ENCODE measurements at regions not wholly inside any gene's neighbourhood (a gene's known extent, or its start where the extent isn't known, plus 50 kb on each side); places are given as distances from the start of the nearest gene placed in this dataset.

DNA sequence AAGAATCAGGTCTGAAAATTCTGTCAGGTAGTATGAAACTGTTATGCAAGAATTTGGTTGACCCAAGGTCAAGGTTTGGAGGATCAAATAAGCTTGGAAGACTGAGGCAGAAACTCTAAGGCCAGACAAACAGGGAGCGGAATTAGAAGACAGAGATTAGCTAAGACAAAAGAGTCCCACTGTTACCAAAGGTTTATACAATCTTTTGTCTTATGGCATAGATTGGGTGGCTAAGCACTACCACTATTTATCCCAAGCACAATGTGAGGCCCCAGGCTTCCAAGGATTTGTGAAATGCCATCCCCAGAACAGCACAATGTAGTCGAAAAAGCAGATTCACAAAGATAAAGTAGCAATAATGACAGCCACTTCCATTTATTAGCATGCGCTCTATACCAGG is 311.2 kb downstream of the SEC23A start:
- H3K27me3 ChIP-seq (ENCODE audit: control insufficient read depth, insufficient read depth, low read length): no peaks in the 10 kb centered on the region
- no peak for ATAC-seq
- DNase-seq (ENCODE audit: low read depth, low spot score): no peak
- no peaks in the 10 kb centered on the region for H3K9me3 ChIP-seq (ENCODE audit: control insufficient read depth, insufficient read depth, low read depth, low read length)
- BruUV-seq (replicated peaks): no TSS peak
- intact Hi-C loops (cut with micrococcal nuclease; ENCODE audit: unreplicated experiment) (no loop called here), in situ Hi-C loops (cut with HindIII; ENCODE audit: low pct_unique_long_range_greater_than_20kb, low sequenced_read_pairs) (no loop called here)
- no peaks in the 10 kb centered on the region for H3K36me3 ChIP-seq (ENCODE audit: control insufficient read depth, insufficient read depth, low read length)
- ChIA-PET CTCF (no interaction called here), POLR2A (no interaction called here)
- no peak for TF ChIP-seq SIN3A (IDR thresholded peaks at IDR 0.05; ENCODE audit: borderline replicate concordance, insufficient read depth, low read depth, low read length)
- TF ChIP-seq, protein P1, sequence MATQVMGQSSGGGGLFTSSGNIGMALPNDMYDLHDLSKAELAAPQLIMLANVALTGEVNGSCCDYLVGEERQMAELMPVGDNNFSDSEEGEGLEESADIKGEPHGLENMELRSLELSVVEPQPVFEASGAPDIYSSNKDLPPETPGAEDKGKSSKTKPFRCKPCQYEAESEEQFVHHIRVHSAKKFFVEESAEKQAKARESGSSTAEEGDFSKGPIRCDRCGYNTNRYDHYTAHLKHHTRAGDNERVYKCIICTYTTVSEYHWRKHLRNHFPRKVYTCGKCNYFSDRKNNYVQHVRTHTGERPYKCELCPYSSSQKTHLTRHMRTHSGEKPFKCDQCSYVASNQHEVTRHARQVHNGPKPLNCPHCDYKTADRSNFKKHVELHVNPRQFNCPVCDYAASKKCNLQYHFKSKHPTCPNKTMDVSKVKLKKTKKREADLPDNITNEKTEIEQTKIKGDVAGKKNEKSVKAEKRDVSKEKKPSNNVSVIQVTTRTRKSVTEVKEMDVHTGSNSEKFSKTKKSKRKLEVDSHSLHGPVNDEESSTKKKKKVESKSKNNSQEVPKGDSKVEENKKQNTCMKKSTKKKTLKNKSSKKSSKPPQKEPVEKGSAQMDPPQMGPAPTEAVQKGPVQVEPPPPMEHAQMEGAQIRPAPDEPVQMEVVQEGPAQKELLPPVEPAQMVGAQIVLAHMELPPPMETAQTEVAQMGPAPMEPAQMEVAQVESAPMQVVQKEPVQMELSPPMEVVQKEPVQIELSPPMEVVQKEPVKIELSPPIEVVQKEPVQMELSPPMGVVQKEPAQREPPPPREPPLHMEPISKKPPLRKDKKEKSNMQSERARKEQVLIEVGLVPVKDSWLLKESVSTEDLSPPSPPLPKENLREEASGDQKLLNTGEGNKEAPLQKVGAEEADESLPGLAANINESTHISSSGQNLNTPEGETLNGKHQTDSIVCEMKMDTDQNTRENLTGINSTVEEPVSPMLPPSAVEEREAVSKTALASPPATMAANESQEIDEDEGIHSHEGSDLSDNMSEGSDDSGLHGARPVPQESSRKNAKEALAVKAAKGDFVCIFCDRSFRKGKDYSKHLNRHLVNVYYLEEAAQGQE (IDR thresholded peaks at IDR 0.05; ENCODE audit: insufficient read depth in 1 of 2, low read depth in 2 of 2, low read length in 1 of 2): no peak
- no peak for TF ChIP-seq TCF7L2 (IDR thresholded peaks at IDR 0.05; ENCODE audit: low read depth, low read length)
- H3K27ac ChIP-seq (ENCODE audit: low read length): no peak overlapping the region
- H3K4me3 ChIP-seq (ENCODE audit: low read depth in 2 of 2, low read length in 2 of 2): no peak overlapping the region
- no peaks in the 10 kb centered on the region for H3K4me1 ChIP-seq (ENCODE audit: control insufficient read depth, insufficient read depth, low read length)

DNA sequence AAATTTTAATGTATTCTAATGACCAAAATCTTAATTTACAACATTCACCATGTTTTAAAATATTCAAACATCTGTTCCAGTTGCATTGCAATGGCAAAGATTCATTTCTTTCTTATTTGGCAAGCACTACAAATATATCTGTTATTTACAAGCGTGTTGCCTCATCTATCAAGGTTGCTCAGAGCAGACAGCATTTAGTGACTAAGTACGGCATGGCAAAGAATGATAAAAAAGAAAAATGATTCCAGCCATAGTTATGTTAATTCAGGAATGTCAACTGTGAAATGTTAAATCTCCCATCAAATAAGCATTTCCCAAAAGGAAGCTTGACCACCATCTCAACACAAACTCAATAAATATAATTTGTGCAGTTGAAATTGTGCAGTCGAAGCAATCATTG is 312.1 kb downstream of the SEC23A start:
- in situ Hi-C loops (cut with HindIII; ENCODE audit: low pct_unique_long_range_greater_than_20kb, low sequenced_read_pairs): no loop called here
- Histone ChIP-seq H3K9me3 (ENCODE audit: control insufficient read depth, insufficient read depth, low read depth, low read length) (no peaks in the 10 kb centered on the region), H3K4me1 (ENCODE audit: control insufficient read depth, insufficient read depth, low read length) (no peaks in the 10 kb centered on the region), H3K27me3 (ENCODE audit: control insufficient read depth, insufficient read depth, low read length) (no peaks in the 10 kb centered on the region), H3K27ac (ENCODE audit: low read length) (no peak overlapping the region), H3K4me3 (ENCODE audit: low read depth in 2 of 2, low read length in 2 of 2) (no peak overlapping the region), H3K36me3 (ENCODE audit: control insufficient read depth, insufficient read depth, low read length) (no peaks in the 10 kb centered on the region)
- intact Hi-C loops (cut with micrococcal nuclease; ENCODE audit: unreplicated experiment): no loop called here
- ATAC-seq (no peak), DNase-seq (ENCODE audit: low read depth, low spot score) (no peak)
- TF ChIP-seq, protein P1 (IDR thresholded peaks at IDR 0.05; ENCODE audit: insufficient read depth in 1 of 2, low read depth in 2 of 2, low read length in 1 of 2): no peak
- TF ChIP-seq, protein P2, sequence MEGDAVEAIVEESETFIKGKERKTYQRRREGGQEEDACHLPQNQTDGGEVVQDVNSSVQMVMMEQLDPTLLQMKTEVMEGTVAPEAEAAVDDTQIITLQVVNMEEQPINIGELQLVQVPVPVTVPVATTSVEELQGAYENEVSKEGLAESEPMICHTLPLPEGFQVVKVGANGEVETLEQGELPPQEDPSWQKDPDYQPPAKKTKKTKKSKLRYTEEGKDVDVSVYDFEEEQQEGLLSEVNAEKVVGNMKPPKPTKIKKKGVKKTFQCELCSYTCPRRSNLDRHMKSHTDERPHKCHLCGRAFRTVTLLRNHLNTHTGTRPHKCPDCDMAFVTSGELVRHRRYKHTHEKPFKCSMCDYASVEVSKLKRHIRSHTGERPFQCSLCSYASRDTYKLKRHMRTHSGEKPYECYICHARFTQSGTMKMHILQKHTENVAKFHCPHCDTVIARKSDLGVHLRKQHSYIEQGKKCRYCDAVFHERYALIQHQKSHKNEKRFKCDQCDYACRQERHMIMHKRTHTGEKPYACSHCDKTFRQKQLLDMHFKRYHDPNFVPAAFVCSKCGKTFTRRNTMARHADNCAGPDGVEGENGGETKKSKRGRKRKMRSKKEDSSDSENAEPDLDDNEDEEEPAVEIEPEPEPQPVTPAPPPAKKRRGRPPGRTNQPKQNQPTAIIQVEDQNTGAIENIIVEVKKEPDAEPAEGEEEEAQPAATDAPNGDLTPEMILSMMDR (IDR thresholded peaks at IDR 0.05): no peak
- TF ChIP-seq TCF7L2 (IDR thresholded peaks at IDR 0.05; ENCODE audit: low read depth, low read length) (no peak), SIN3A (IDR thresholded peaks at IDR 0.05; ENCODE audit: borderline replicate concordance, insufficient read depth, low read depth, low read length) (no peak), POLR2AphosphoS5 (IDR thresholded peaks at IDR 0.05; ENCODE audit: low read depth, low read length) (no peak)
- CTCF ChIA-PET: no interaction called here
- POLR2A ChIA-PET: no interaction called here
- BruUV-seq (replicated peaks): no TSS peak

Data from Panc1 (cell line).